GM12892 (cell line): ENCODE measurements at regions not wholly inside any gene's neighbourhood (a gene's known extent, or its start where the extent isn't known, plus 50 kb on each side); places are given as distances from the start of the nearest gene placed in this dataset.

Experiments
- POLR2A ChIP-seq: IDR thresholded peaks from 2 replicates; pipeline ENCODE4 v1.6.1; 2011; ENCODE audit warnings: low read depth, low read length, control low read depth
- POLR2AphosphoS5 ChIP-seq: IDR thresholded peaks from 2 replicates; pipeline ENCODE4 v1.6.1; 2011; ENCODE audit warnings: low read depth, low read length, control low read depth

GRCh38 chr4:20433097-20433705, 181.5 kb downstream of the SLIT2 start:
- TF ChIP-seq POLR2A (no peak), POLR2AphosphoS5 (no peak)
